Neuronal stem cell (in vitro differentiated cells): ENCODE measurements at regions not wholly inside any gene's neighbourhood (a gene's known extent, or its start where the extent isn't known, plus 50 kb on each side); places are given as distances from the start of the nearest gene placed in this dataset.

Experiments used
- DNase-seq: peaks from one replicate; pipeline ENCODE4 v3.0.0-alpha.2; 2013; ENCODE audit warnings: low spot score
- H2AFZ ChIP-seq: one replicate; pipeline ENCODE4 v1.6.1; 2013; ENCODE audit warnings: mild to moderate bottlenecking, low read length, inconsistent platforms
- H2AK5ac ChIP-seq: 2 replicates; pipeline ENCODE4 v1.6.1; 2013; ENCODE audit warnings: low read depth, mild to moderate bottlenecking, inconsistent platforms, low read length, moderate library complexity, mixed read lengths
- H2BK120ac ChIP-seq: 2 replicates; pipeline ENCODE4 v1.6.1; 2013; ENCODE audit warnings: low read depth, mild to moderate bottlenecking, inconsistent platforms, low read length, moderate library complexity, mixed read lengths
- H2BK12ac ChIP-seq: one replicate; pipeline ENCODE4 v1.6.1; 2013; ENCODE audit warnings: low read length, inconsistent platforms
- H2BK15ac ChIP-seq: 2 replicates; pipeline ENCODE4 v1.6.1; 2013; ENCODE audit warnings: mild to moderate bottlenecking, low read length, inconsistent platforms, mixed read lengths
- H2BK5ac ChIP-seq: one replicate; pipeline ENCODE4 v1.6.1; 2013; ENCODE audit warnings: inconsistent platforms, mild to moderate bottlenecking, low read length, moderate library complexity
- H3K14ac ChIP-seq: one replicate; pipeline ENCODE4 v1.6.1; 2013; ENCODE audit warnings: low read length, inconsistent platforms
- H3K18ac ChIP-seq: 2 replicates; pipeline ENCODE4 v1.6.1; 2013; ENCODE audit warnings: low read length, inconsistent platforms
- H3K23ac ChIP-seq: 2 replicates; pipeline ENCODE4 v1.6.1; 2013; ENCODE audit warnings: low read depth, mild to moderate bottlenecking, mixed read lengths, low read length, inconsistent platforms; ENCODE audit not compliant: poor library complexity
- H3K27ac ChIP-seq: replicated peaks from 3 replicates; pipeline ENCODE4 v1.5.1; 2013; ENCODE audit warnings: low read length, inconsistent platforms
- H3K27me3 ChIP-seq, 3 experiments: 2 replicates each; pipeline ENCODE4 v1.6.1; 2013; ENCODE audit warnings: low read length in 3 of 3, mild to moderate bottlenecking in 2 of 3, inconsistent platforms in 1 of 3, low read depth in 1 of 3, mixed read lengths in 1 of 3, moderate library complexity in 1 of 3; ENCODE audit not compliant: control insufficient read depth in 3 of 3, insufficient read depth in 3 of 3
- H3K36me3 ChIP-seq, 2 donors: replicated peaks in 1 of 2; 2 replicates each; pipeline ENCODE4 v1.6.1; 2013; ENCODE audit warnings: low read length in 2 of 2; ENCODE audit not compliant: control insufficient read depth in 2 of 2, insufficient read depth in 2 of 2
- H3K4ac ChIP-seq: 2 replicates; pipeline ENCODE4 v1.6.1; 2013; ENCODE audit warnings: inconsistent platforms, mild to moderate bottlenecking, low read length, moderate library complexity
- H3K4me1 ChIP-seq, 2 donors: 1 replicate in 1 of 2; 2 replicates in 1 of 2; pipeline ENCODE4 v1.6.1; 2013; ENCODE audit warnings: low read length in 2 of 2, low read depth in 1 of 2; ENCODE audit not compliant: control insufficient read depth in 2 of 2, insufficient read depth in 1 of 2
- H3K4me2 ChIP-seq: one replicate; pipeline ENCODE4 v1.6.1; 2013; ENCODE audit warnings: mild to moderate bottlenecking, low read length, inconsistent platforms; ENCODE audit not compliant: insufficient read depth, poor library complexity, severe bottlenecking
- H3K4me3 ChIP-seq, 2 donors: 2 replicates each; pipeline ENCODE4 v1.5.1; 2013; ENCODE audit warnings: low read length in 2 of 2, mild to moderate bottlenecking in 2 of 2, inconsistent platforms in 1 of 2, moderate library complexity in 1 of 2
- H3K79me1 ChIP-seq: one replicate; pipeline ENCODE4 v1.6.1; 2013; ENCODE audit warnings: low read depth, mild to moderate bottlenecking, inconsistent platforms, low read length, moderate library complexity
- H3K9ac ChIP-seq: one replicate; pipeline ENCODE4 v1.6.1; 2013; ENCODE audit warnings: mild to moderate bottlenecking, low read depth, low read length, inconsistent platforms; ENCODE audit not compliant: poor library complexity
- H3K9me3 ChIP-seq, 2 donors: replicated peaks in 1 of 2; 2 replicates each; pipeline versions ENCODE3 to v1.6.1; 2013; ENCODE audit warnings: low read length in 2 of 2, mild to moderate bottlenecking in 2 of 2, inconsistent platforms in 1 of 2, low read depth in 1 of 2, mixed read lengths in 1 of 2, moderate library complexity in 1 of 2; ENCODE audit not compliant: control insufficient read depth in 2 of 2, insufficient read depth in 1 of 2
- H4K8ac ChIP-seq: one replicate; pipeline ENCODE4 v1.6.1; 2013; ENCODE audit warnings: low read depth, mild to moderate bottlenecking, inconsistent platforms, low read length, moderate library complexity
- H4K91ac ChIP-seq: one replicate; pipeline ENCODE4 v1.6.1; 2013; ENCODE audit warnings: low read length, low read depth, mild to moderate bottlenecking, inconsistent platforms; ENCODE audit not compliant: poor library complexity
- WGBS, 2 donors: extraction: QIAGEN DNeasy Blood & Tissue Kit; methylation state at CpG; one replicate each; pipeline ENCODE4 v1.1.7; 2013; ENCODE audit warnings: missing lambda C conversion rate in 2 of 2, mixed read lengths in 1 of 2; ENCODE audit not compliant: insufficient read length in 2 of 2, insufficient replicate concordance in 1 of 2; ENCODE audit errors: extremely low coverage in 2 of 2; 5-methylcytosine and 5-hydroxymethylcytosine counted together

GRCh38 chr14:43362586-43362985 lies 1144.5 kb downstream of the FSCB start:
- Histone ChIP-seq H3K36me3 (no peaks in the 10 kb centered on the region), H3K14ac (no peak overlapping the region), H3K27me3 (no peaks in the 10 kb centered on the region), H2AK5ac (no peak overlapping the region), H3K4me2 (no peak overlapping the region), H2BK15ac (no peak overlapping the region), H3K23ac (no peak overlapping the region), H4K8ac (no peak overlapping the region), H4K91ac (no peak overlapping the region), H3K79me1 (no peaks in the 10 kb centered on the region), H2AFZ (no peak overlapping the region), H3K4me1 (no peaks in the 10 kb centered on the region), H3K4ac (no peak overlapping the region), H2BK120ac (no peak overlapping the region), H2BK5ac (no peak overlapping the region), H3K9me3 (no peaks in the 10 kb centered on the region), H2BK12ac (no peak overlapping the region), H3K18ac (no peak overlapping the region), H3K4me3 (no peak overlapping the region), H3K9ac (no peak overlapping the region), H3K27ac (no peak overlapping the region)
- whole genome bisulfite sequencing, 2 donors = no CpG with 5 or more reads among the region's 3 CpGs
- DNase-seq = no peak

- Histone ChIP-seq H4K91ac (no peak overlapping the region), H3K27ac (no peak overlapping the region), H2BK12ac (no peak overlapping the region), H3K14ac (no peak overlapping the region), H2BK5ac (no peak overlapping the region), H3K23ac (no peak overlapping the region), H3K4me3 (no peak overlapping the region), H4K8ac (no peak overlapping the region), H3K9me3 (no peaks in the 10 kb centered on the region), H3K4me1 (no peaks in the 10 kb centered on the region), H3K4ac (no peak overlapping the region), H3K79me1 (no peaks in the 10 kb centered on the region), H2BK15ac (no peak overlapping the region), H3K36me3 (no peaks in the 10 kb centered on the region), H3K9ac (no peak overlapping the region), H3K4me2 (no peak overlapping the region), H2AK5ac (no peak overlapping the region), H3K18ac (no peak overlapping the region), H2AFZ (no peak overlapping the region), H2BK120ac (no peak overlapping the region), H3K27me3 (no peaks in the 10 kb centered on the region)
- DNase-seq = no peak
Observed at GRCh38 chr14:43361751-43362150, 1145.3 kb downstream of the FSCB start.

- Histone ChIP-seq H2AFZ (peak overlapping the region; percentile 22), H3K23ac (peak overlapping the region; percentile 8)
Observed at GRCh38 chr14:43360239-43360638, 1146.8 kb downstream of the FSCB start.

GRCh38 chr14:43359317-43359716 lies 1147.8 kb downstream of the FSCB start:
- no peak overlapping the region for H2AFZ ChIP-seq
- WGBS, 2 donors = no CpG with 5 or more reads among the region's 4 CpGs

More at GRCh38 chr14:43360239-43360638, 1146.8 kb downstream of the FSCB start:
- H2BK12ac ChIP-seq = no peak overlapping the region
- peak overlapping the region; percentile 35 for H3K18ac ChIP-seq
- no peak overlapping the region for H2BK120ac ChIP-seq
- H3K9me3 ChIP-seq = no peaks in the 10 kb centered on the region
- no peak overlapping the region for H3K27ac ChIP-seq
- H3K36me3 ChIP-seq = no peaks in the 10 kb centered on the region
- H4K91ac ChIP-seq = no peak overlapping the region
- no peaks in the 10 kb centered on the region for H3K79me1 ChIP-seq
- H3K4ac ChIP-seq = no peak overlapping the region
- DNase-seq = no peak
- H3K14ac ChIP-seq = no peak overlapping the region
- no peaks in the 10 kb centered on the region for H3K27me3 ChIP-seq
- no peak overlapping the region for H2BK5ac ChIP-seq
- H2AK5ac ChIP-seq = no peak overlapping the region
- H2BK15ac ChIP-seq = no peak overlapping the region
- no CpG with 5 or more reads among the region's 3 CpGs for WGBS, 2 donors
- no peaks in the 10 kb centered on the region for H3K4me1 ChIP-seq
- H3K4me3 ChIP-seq = no peak overlapping the region
- no peak overlapping the region for H4K8ac ChIP-seq
- H3K9ac ChIP-seq = no peak overlapping the region
- H3K4me2 ChIP-seq = no peak overlapping the region

More at GRCh38 chr14:43359317-43359716, 1147.8 kb downstream of the FSCB start:
- H3K79me1 ChIP-seq = no peaks in the 10 kb centered on the region
- H3K27ac ChIP-seq = no peak overlapping the region
- no peaks in the 10 kb centered on the region for H3K27me3 ChIP-seq
- H3K14ac ChIP-seq = no peak overlapping the region
- H4K91ac ChIP-seq = no peak overlapping the region
- DNase-seq = no peak
- H3K9ac ChIP-seq = peak overlapping the region; percentile 30
- H2AK5ac ChIP-seq = peak overlapping the region; percentile 37
- H3K18ac ChIP-seq = peak overlapping the region; percentile 44
- peak overlapping the region in 1 of 2 donors; percentile 29 for H3K4me3 ChIP-seq
- H2BK15ac ChIP-seq = no peak overlapping the region
- H2BK5ac ChIP-seq = no peak overlapping the region
- peak overlapping the region; percentile 23 for H3K4ac ChIP-seq
- H3K36me3 ChIP-seq = no peaks in the 10 kb centered on the region
- no peaks in the 10 kb centered on the region for H3K4me1 ChIP-seq
- H2BK120ac ChIP-seq = no peak overlapping the region
- peak overlapping the region; percentile 72 for H4K8ac ChIP-seq
- H3K4me2 ChIP-seq = no peak overlapping the region
- no peak overlapping the region for H3K23ac ChIP-seq
- no peak overlapping the region for H2BK12ac ChIP-seq
- H3K9me3 ChIP-seq = no peaks in the 10 kb centered on the region
